ENCODE measurements at regions not wholly inside any gene's neighbourhood (a gene's known extent, or its start where the extent isn't known, plus 50 kb on each side); places are given as distances from the start of the nearest gene placed in this dataset.

DNA sequence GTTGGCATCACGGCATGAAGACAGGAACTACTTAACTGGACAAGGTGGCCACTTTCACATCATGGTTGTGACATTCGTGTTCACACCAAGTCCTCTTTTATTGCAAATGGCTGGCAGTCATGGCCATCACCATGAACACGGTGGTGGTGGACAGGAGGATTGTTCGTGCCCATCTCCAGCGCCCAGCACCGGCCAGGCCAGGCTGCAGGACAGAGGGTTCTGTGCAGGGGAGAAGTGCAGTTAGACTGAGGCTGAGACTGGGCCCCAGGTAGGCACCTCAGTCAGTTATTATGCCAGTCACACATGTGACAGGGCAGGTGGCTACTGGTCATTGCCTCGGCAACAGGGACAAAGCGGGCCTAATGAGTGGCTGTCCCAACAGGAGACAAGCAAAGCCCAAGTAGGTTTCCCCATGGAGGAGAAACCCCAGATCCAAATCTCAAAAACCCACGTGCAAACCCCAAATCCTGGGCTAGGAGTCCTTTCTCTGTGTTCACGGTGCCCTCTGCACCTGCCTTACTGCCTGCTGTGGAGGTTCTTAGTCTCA, 468.1 kb upstream of the MYT1L start:
- Histone ChIP-seq H2AFZ (ENCODE audit: low read length) (no peak overlapping the region), H3K4me1 (ENCODE audit: insufficient read depth, low read length, poor library complexity, severe bottlenecking) (no peaks in the 10 kb centered on the region), H3K36me3 (ENCODE audit: insufficient read depth, low read length) (no peaks in the 10 kb centered on the region), H3K27ac (ENCODE audit: low read depth, low read length, poor library complexity, severe bottlenecking) (no peak overlapping the region), H3K9me3 (ENCODE audit: low read length) (no peaks in the 10 kb centered on the region), H3K4me3 (ENCODE audit: low read depth, low read length, poor library complexity, severe bottlenecking) (no peak overlapping the region), H4K20me1 (ENCODE audit: insufficient read depth, low read length) (no peaks in the 10 kb centered on the region), H3K79me2 (ENCODE audit: insufficient read depth, low read depth, low read length) (no peaks in the 10 kb centered on the region), H3K4me2 (ENCODE audit: low read length) (no peak overlapping the region), H3K9me2 (ENCODE audit: insufficient read depth, low read length) (no peaks in the 10 kb centered on the region)
- intact Hi-C loops (cut with micrococcal nuclease; ENCODE audit: unreplicated experiment), result no loop called here
- ChIA-PET POLR2A (no interaction called here), CTCF (ENCODE audit: unreplicated experiment) (no interaction called here)
- DNase-seq (ENCODE audit: low spot score), result no peak
- TF ChIP-seq, protein P1, sequence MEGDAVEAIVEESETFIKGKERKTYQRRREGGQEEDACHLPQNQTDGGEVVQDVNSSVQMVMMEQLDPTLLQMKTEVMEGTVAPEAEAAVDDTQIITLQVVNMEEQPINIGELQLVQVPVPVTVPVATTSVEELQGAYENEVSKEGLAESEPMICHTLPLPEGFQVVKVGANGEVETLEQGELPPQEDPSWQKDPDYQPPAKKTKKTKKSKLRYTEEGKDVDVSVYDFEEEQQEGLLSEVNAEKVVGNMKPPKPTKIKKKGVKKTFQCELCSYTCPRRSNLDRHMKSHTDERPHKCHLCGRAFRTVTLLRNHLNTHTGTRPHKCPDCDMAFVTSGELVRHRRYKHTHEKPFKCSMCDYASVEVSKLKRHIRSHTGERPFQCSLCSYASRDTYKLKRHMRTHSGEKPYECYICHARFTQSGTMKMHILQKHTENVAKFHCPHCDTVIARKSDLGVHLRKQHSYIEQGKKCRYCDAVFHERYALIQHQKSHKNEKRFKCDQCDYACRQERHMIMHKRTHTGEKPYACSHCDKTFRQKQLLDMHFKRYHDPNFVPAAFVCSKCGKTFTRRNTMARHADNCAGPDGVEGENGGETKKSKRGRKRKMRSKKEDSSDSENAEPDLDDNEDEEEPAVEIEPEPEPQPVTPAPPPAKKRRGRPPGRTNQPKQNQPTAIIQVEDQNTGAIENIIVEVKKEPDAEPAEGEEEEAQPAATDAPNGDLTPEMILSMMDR (conservative IDR thresholded peaks at IDR 0.05; ENCODE audit: low read length), result no peak
- TF ChIP-seq EZH2phosphoT487 (IDR thresholded peaks at IDR 0.05; ENCODE audit: borderline replicate concordance, low read depth, low read length), result no peak
- BruUV-seq (replicated peaks), result no TSS peak

DNA sequence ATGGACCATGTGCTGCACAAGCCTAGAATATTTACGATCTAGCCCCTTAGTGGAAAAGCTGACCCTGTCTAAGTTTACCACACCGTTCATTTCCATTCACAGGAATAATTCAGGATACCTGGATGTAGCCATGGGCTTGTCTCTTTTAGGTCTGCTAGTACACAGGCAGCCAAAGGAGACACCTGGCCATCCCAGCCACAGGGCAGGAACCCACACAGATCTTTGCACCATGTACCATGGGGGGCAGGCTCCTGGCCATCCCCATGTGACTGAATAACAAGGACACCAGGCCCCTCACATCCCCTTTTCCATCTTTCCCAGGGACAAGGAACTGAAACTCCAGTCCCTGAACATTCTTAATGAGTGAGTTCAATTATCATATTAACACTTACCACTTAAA, 467.3 kb upstream of the MYT1L start:
- intact Hi-C loops (cut with micrococcal nuclease; ENCODE audit: unreplicated experiment), result no loop called here
- CTCF ChIA-PET (ENCODE audit: unreplicated experiment), result no interaction called here
- DNase-seq (ENCODE audit: low spot score), result no peak
- no peak for TF ChIP-seq EZH2phosphoT487 (IDR thresholded peaks at IDR 0.05; ENCODE audit: borderline replicate concordance, low read depth, low read length)
- TF ChIP-seq, protein P1 (conservative IDR thresholded peaks at IDR 0.05; ENCODE audit: low read length), result no peak
- Histone ChIP-seq H3K27ac (ENCODE audit: low read depth, low read length, poor library complexity, severe bottlenecking) (no peak overlapping the region), H3K9me3 (ENCODE audit: low read length) (no peaks in the 10 kb centered on the region), H3K4me3 (ENCODE audit: low read depth, low read length, poor library complexity, severe bottlenecking) (no peak overlapping the region), H3K9me2 (ENCODE audit: insufficient read depth, low read length) (no peaks in the 10 kb centered on the region), H3K4me2 (ENCODE audit: low read length) (no peak overlapping the region), H3K79me2 (ENCODE audit: insufficient read depth, low read depth, low read length) (no peaks in the 10 kb centered on the region), H3K36me3 (ENCODE audit: insufficient read depth, low read length) (no peaks in the 10 kb centered on the region), H4K20me1 (ENCODE audit: insufficient read depth, low read length) (no peaks in the 10 kb centered on the region), H2AFZ (ENCODE audit: low read length) (no peak overlapping the region), H3K4me1 (ENCODE audit: insufficient read depth, low read length, poor library complexity, severe bottlenecking) (no peaks in the 10 kb centered on the region)
- POLR2A ChIA-PET, result no interaction called here
- BruUV-seq (replicated peaks), result no TSS peak

DNA sequence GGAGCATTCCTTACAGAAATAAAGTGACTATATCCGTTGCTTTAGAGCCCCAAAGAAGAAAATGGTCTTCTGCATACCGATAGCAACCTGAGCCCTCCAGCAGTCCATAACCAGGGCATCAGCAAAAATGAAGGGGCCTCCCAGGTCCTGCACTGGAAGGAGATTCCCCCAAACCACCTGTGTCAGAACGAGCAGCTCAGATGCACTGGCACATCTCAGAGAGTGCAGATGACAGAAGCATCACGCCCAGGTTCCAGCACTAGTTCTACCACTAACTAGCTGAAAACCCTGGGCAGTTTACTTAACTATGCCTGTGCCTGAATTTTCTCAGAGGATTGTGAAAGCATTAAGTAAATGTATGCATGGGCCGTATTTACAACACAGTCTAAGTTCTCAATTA, 466.7 kb upstream of the MYT1L start:
- no peak for DNase-seq (ENCODE audit: low spot score)
- Histone ChIP-seq H3K9me2 (ENCODE audit: insufficient read depth, low read length) (no peaks in the 10 kb centered on the region), H4K20me1 (ENCODE audit: insufficient read depth, low read length) (no peaks in the 10 kb centered on the region), H3K27ac (ENCODE audit: low read depth, low read length, poor library complexity, severe bottlenecking) (no peak overlapping the region), H3K36me3 (ENCODE audit: insufficient read depth, low read length) (no peaks in the 10 kb centered on the region), H3K79me2 (ENCODE audit: insufficient read depth, low read depth, low read length) (no peaks in the 10 kb centered on the region), H3K4me1 (ENCODE audit: insufficient read depth, low read length, poor library complexity, severe bottlenecking) (no peaks in the 10 kb centered on the region), H3K4me3 (ENCODE audit: low read depth, low read length, poor library complexity, severe bottlenecking) (no peak overlapping the region), H2AFZ (ENCODE audit: low read length) (no peak overlapping the region), H3K9me3 (ENCODE audit: low read length) (no peaks in the 10 kb centered on the region), H3K4me2 (ENCODE audit: low read length) (no peak overlapping the region)
- ChIA-PET CTCF (ENCODE audit: unreplicated experiment) (no interaction called here), POLR2A (interaction anchor here (0.5 to 0.7 kb wide), 2 partner anchors 13 to 1046 kb away, joined by 3 read pairs; no protein-coding TSS in a partner anchor)
- no TSS peak for BruUV-seq (replicated peaks)
- intact Hi-C loops (cut with micrococcal nuclease; ENCODE audit: unreplicated experiment), result no loop called here
- TF ChIP-seq, protein P1 (conservative IDR thresholded peaks at IDR 0.05; ENCODE audit: low read length), result no peak
- TF ChIP-seq EZH2phosphoT487 (IDR thresholded peaks at IDR 0.05; ENCODE audit: borderline replicate concordance, low read depth, low read length), result no peak
